ENCODE measurements at regions not wholly inside any gene's neighbourhood (a gene's known extent, or its start where the extent isn't known, plus 50 kb on each side); places are given as distances from the start of the nearest gene placed in this dataset.

DNA sequence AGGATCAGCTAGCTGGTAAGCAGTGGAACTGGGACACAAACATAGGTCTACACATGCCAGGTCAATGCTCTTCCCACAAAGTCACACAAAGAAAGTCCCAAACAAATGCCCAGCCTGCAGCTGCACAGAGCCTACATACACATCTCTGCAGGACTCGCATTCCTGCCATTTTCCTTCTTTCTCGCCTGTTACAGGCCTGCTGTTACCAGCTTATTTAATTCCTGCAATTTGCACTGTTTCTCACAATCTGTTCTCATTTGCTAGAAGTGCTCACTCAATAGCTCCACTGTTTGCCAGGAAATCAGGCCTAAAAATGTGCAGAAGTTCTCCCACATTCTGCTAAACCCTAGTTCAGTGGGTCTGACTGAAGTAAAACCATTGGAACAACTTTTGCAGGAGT, 362.6 kb upstream of the C1orf87 start:
- Mint-ChIP-seq H3K4me3 (no peak overlapping the region), H3K27ac (no peak overlapping the region), H3K9me3 (peaks cover 39% of the 10 kb centered on the region), H3K36me3 (ENCODE audit: low read depth) (no peaks in the 10 kb centered on the region), H3K4me1 (ENCODE audit: low read depth) (no peaks in the 10 kb centered on the region), H3K27me3 (no peaks in the 10 kb centered on the region)
- intact Hi-C loops (cut with micrococcal nuclease): no loop called here

DNA sequence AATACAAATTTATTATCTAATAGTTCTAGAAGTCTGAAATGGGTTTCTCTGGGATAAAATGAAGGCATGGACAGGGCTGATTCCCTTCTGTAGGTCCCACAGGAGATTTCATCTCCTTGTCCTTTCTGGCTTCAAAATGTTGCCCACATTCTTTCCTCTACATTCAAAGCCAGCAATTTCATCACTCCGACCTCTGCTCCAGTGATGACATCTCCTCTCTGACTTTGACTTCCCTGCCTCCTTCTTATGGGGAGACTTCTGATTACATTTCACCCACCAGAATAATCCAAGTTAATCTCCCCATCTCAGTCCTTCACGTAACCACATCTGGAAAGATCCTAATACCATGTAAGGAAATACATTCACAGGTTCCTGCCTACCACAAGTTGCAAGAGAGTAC, 358.0 kb upstream of the C1orf87 start:
- no peaks in the 10 kb centered on the region for H3K27me3 Mint-ChIP-seq
- no peak overlapping the region for H3K4me3 Mint-ChIP-seq
- intact Hi-C loops (cut with micrococcal nuclease): no loop called here

DNA sequence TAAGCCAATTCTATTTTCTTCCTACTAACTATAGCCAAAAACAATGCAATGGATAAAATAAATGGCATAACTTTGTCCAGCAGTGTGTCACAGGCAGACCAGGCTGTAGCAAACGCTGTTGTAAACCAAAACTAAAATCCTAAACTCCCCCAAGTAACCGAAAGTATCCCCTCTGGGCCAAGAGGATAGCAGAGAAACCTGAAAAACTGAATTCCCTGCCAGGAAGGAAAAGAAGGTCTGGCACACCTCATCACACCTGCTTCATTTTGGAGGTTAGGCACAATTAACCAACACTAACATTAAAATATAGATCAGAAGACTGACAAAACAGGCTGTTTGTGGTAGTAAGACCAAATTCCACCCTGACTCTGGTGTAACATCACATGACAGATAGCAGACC, 356.8 kb upstream of the C1orf87 start:
- H3K4me3 Mint-ChIP-seq: no peak overlapping the region
- no peaks in the 10 kb centered on the region for H3K36me3 Mint-ChIP-seq (ENCODE audit: low read depth)
- no peaks in the 10 kb centered on the region for H3K4me1 Mint-ChIP-seq (ENCODE audit: low read depth)
- no peaks in the 10 kb centered on the region for H3K27me3 Mint-ChIP-seq
- H3K27ac Mint-ChIP-seq: no peak overlapping the region
- intact Hi-C loops (cut with micrococcal nuclease): no loop called here
- peaks cover 18% of the 10 kb centered on the region for H3K9me3 Mint-ChIP-seq

More for the DNA sequence above, 358.0 kb upstream of the C1orf87 start:
- no peaks in the 10 kb centered on the region for H3K4me1 Mint-ChIP-seq (ENCODE audit: low read depth)
- no peak overlapping the region for H3K27ac Mint-ChIP-seq
- no peaks in the 10 kb centered on the region for H3K36me3 Mint-ChIP-seq (ENCODE audit: low read depth)
- H3K9me3 Mint-ChIP-seq: peaks cover 30% of the 10 kb centered on the region

DNA sequence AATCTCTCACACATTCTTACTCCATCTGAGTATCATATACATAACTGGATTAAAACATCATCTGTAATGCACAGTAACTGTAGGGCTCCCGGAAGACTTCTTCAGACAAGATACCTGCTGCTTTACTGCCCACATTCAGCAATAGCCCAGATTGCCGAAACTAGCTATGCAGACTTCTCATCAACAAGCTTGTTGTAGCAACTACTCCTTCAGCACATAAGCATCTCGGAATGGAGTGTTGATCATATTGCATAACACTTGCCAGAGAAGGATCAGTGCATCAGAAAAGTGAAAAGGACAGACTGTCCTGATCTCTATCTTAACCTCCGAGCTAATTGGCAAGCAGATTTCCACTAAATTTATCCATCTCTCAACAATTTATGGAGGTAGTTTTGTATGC, 354.6 kb upstream of the C1orf87 start:
- Mint-ChIP-seq H3K4me3 (no peak overlapping the region), H3K27me3 (no peaks in the 10 kb centered on the region), H3K4me1 (ENCODE audit: low read depth) (no peaks in the 10 kb centered on the region), H3K27ac (no peak overlapping the region), H3K36me3 (ENCODE audit: low read depth) (no peaks in the 10 kb centered on the region), H3K9me3 (no peaks in the 10 kb centered on the region)
- intact Hi-C loops (cut with micrococcal nuclease): no loop called here

DNA sequence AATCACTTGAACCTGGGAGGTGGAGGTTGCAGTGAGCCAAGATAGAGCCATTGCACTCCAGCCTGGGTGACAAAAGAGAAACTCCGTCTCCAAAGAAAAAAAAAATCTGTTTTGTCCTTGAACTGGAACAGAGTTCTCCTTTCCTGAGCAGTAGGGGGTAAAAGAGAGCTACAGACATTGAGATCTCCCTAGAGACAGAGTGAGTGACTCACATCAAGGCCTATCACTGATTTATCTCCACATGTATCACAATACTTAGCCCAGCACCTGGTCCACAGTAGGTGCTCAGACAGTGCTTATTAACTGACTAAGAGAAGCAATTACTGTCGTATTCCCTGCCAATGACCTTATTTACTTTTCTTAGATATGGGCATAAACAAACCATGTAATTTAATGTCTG, 354.1 kb upstream of the C1orf87 start:
- intact Hi-C loops (cut with micrococcal nuclease): no loop called here
- no peaks in the 10 kb centered on the region for H3K9me3 Mint-ChIP-seq
- H3K36me3 Mint-ChIP-seq (ENCODE audit: low read depth): no peaks in the 10 kb centered on the region
- no peaks in the 10 kb centered on the region for H3K4me1 Mint-ChIP-seq (ENCODE audit: low read depth)
- H3K27me3 Mint-ChIP-seq: no peaks in the 10 kb centered on the region
- no peak overlapping the region for H3K4me3 Mint-ChIP-seq
- H3K27ac Mint-ChIP-seq: no peak overlapping the region

DNA sequence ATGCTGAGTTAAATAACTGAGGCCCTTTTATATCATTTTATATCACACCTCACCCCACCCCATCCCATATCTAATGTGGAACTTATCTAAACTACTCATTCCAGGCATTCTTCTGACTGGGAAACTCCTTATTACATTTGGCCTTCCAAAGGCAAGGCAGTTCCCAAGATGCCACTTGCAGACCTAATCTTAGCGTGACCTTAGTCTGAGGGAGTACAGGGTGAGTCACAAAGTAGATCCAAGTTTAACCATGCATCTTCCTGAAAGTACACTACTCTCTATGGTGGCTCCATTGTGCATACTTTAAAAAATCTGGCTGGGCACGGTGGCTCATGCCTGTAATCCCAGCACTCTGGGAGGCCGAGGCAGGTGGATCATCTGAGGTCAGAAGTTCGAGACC, 353.6 kb upstream of the C1orf87 start:
- Mint-ChIP-seq H3K36me3 (ENCODE audit: low read depth) (no peaks in the 10 kb centered on the region), H3K9me3 (no peaks in the 10 kb centered on the region), H3K4me3 (no peak overlapping the region), H3K4me1 (ENCODE audit: low read depth) (no peaks in the 10 kb centered on the region), H3K27ac (no peak overlapping the region), H3K27me3 (no peaks in the 10 kb centered on the region)
- intact Hi-C loops (cut with micrococcal nuclease): no loop called here

DNA sequence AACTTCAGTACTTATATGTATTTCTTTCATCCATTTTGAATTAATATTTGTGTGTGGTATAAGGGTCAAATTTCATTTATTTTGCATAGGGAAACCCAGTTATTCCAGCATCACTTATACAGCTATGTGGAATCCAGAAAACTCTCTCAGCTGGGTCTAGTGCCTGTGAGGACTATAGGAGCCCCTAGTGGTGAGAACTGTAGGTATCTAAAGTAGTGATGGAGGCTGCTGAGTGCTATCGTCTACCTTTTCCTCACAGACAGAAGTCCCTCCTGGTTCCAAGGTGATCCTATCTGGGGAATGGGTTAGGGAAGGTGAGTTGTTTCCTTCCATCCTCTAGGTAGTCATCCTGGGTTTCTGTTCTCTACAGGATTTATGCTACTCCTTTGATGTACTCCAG, 352.0 kb upstream of the C1orf87 start:
- H3K9me3 Mint-ChIP-seq: no peaks in the 10 kb centered on the region
- H3K27ac Mint-ChIP-seq: no peak overlapping the region
- intact Hi-C loops (cut with micrococcal nuclease): no loop called here
- H3K4me1 Mint-ChIP-seq (ENCODE audit: low read depth): no peaks in the 10 kb centered on the region
- H3K36me3 Mint-ChIP-seq (ENCODE audit: low read depth): no peaks in the 10 kb centered on the region
- no peak overlapping the region for H3K4me3 Mint-ChIP-seq
- H3K27me3 Mint-ChIP-seq: no peaks in the 10 kb centered on the region

DNA sequence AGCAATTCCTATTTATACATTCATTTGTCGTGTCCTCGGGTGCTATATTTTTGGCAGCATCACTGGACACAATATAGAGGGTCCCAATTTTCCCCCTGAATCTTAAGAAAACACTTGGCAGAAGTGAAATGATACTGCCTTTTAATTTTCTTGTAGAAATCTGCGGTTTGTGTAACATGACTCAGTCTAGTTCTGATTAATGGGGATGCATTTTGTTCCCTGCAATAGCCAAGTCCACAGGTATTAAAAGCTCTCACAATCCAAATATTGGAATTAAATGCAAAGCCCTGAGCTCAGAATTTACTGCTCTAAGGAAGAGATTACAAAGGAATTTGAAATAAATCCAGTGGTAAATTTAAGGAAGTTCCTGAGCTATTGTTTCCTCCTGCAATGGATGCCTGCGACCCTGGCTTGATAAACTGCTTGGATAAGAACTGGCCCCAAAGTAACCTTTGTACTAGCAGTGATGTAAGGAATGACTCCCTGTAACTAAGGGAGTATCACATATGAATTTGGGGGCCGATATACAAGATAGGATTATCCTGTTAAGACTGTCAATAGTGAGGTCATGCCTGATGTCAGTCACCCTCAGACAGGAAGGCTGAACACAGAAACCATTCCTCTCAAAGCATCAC, 349.7 kb upstream of the C1orf87 start:
- no peak overlapping the region for H3K4me3 Mint-ChIP-seq
- H3K9me3 Mint-ChIP-seq: no peaks in the 10 kb centered on the region
- no peaks in the 10 kb centered on the region for H3K4me1 Mint-ChIP-seq (ENCODE audit: low read depth)
- H3K27me3 Mint-ChIP-seq: no peaks in the 10 kb centered on the region
- no peak overlapping the region for H3K27ac Mint-ChIP-seq
- no peaks in the 10 kb centered on the region for H3K36me3 Mint-ChIP-seq (ENCODE audit: low read depth)
- intact Hi-C loops (cut with micrococcal nuclease): no loop called here

DNA sequence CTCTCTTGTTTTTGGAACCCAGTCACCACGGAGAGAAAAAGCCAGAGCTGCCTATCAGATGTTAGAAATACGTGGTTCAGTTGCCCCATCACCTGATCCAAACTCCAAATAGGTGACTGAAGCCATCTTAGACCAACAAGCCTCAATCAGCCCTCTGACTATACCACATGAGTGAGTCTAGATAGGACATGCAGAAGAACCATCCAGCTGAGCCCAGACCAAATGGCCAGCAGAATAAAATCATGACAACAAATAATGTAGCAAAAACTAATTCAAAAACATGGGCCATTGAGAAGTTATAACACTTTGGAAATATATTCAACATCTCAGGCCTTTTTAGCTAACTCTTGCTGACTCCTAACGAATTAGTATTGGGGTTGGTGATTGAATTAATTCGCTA, 348.4 kb upstream of the C1orf87 start:
- no peaks in the 10 kb centered on the region for H3K27me3 Mint-ChIP-seq

DNA sequence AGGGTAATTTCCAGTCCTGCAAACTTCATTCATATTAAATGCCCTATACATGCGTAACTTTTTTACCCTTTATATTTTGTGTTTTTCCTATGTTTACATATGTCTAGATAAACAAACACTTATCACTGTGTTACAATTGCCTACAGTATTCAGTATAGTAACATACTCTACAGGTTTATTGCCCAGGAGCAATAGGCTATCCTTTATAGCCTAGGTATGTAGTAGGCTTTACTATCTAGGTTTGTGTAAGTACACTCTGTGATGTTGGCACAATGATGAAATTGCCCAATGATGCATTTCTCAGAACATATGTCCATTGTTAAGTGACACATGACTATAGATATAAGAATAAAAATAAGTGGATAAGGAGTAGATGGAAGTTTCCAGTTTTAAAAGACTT, 345.5 kb upstream of the C1orf87 start:
- intact Hi-C loops (cut with micrococcal nuclease): no loop called here
- H3K27ac Mint-ChIP-seq: no peak overlapping the region
- H3K9me3 Mint-ChIP-seq: no peaks in the 10 kb centered on the region
- no peaks in the 10 kb centered on the region for H3K4me1 Mint-ChIP-seq (ENCODE audit: low read depth)
- no peaks in the 10 kb centered on the region for H3K27me3 Mint-ChIP-seq
- no peak overlapping the region for H3K4me3 Mint-ChIP-seq
- H3K36me3 Mint-ChIP-seq (ENCODE audit: low read depth): no peaks in the 10 kb centered on the region

More for the DNA sequence above, 348.4 kb upstream of the C1orf87 start:
- Mint-ChIP-seq H3K27ac (no peak overlapping the region), H3K4me1 (ENCODE audit: low read depth) (no peaks in the 10 kb centered on the region), H3K36me3 (ENCODE audit: low read depth) (no peaks in the 10 kb centered on the region), H3K4me3 (no peak overlapping the region), H3K9me3 (no peaks in the 10 kb centered on the region)
- intact Hi-C loops (cut with micrococcal nuclease): no loop called here

DNA sequence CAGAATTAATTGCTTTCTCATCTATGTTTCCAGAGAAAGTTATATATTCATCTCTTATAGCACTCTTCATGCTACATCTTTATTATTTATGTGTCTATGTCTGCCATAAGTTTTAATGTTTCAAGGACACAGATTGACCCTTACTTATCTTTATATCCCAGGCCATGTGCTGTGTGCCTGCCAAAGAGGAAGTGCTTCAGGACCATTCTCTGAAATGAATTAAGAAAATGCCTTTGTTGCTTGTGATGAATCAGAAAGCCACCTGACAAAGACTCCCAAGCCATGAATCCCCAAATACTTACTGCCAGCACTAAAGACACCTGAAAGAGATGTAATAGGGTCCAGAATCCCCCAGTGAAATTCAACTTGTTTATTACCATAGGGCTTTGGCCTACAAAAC, 342.1 kb upstream of the C1orf87 start:
- Mint-ChIP-seq H3K4me1 (ENCODE audit: low read depth) (no peaks in the 10 kb centered on the region), H3K9me3 (no peaks in the 10 kb centered on the region), H3K4me3 (no peak overlapping the region), H3K27me3 (no peaks in the 10 kb centered on the region), H3K36me3 (ENCODE audit: low read depth) (no peaks in the 10 kb centered on the region), H3K27ac (no peak overlapping the region)
- intact Hi-C loops (cut with micrococcal nuclease): no loop called here

DNA sequence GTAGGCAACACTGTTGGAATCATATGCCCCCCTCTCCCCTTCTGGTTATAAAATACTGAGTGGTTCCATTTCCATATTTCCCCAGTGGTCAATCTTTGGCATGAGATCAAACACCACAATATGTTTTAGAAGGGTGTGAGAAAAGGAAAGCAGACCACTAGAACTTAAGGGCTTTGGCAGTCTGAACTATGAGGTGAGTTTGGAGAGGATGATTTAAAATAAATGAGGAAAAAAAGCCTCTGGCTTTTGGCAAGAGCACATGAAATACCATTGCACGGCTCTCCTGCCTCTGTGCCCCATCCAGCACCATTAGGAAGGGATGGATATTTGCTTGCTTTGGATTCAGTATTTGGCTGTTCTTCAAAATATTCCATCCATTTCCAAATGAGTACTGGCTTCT, 339.5 kb upstream of the C1orf87 start:
- Mint-ChIP-seq H3K36me3 (ENCODE audit: low read depth) (no peaks in the 10 kb centered on the region), H3K27ac (no peak overlapping the region), H3K27me3 (no peaks in the 10 kb centered on the region), H3K4me1 (ENCODE audit: low read depth) (no peaks in the 10 kb centered on the region), H3K4me3 (no peak overlapping the region), H3K9me3 (no peaks in the 10 kb centered on the region)
- intact Hi-C loops (cut with micrococcal nuclease): no loop called here

DNA sequence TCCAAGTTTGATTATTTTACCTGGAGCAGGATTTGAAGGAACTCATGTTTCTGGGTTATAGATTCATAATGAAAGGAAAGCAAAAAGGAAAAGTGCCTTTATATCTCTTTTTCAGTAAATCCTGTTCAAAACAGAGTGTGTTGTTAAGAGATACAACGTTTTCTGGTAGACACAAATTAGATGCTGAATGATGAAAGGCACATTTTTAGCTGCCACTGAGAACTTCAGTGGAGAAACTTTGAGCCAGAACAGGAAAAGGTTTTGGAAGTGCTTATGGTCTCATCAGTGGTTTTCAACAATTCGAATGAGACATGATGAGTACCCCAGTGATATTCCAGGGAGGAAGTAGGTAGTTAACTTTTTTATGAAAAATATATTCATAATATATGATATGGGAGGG, 338.0 kb upstream of the C1orf87 start:
- Mint-ChIP-seq H3K4me1 (ENCODE audit: low read depth) (no peaks in the 10 kb centered on the region), H3K4me3 (no peak overlapping the region), H3K27ac (no peak overlapping the region), H3K27me3 (no peaks in the 10 kb centered on the region), H3K36me3 (ENCODE audit: low read depth) (no peaks in the 10 kb centered on the region), H3K9me3 (no peaks in the 10 kb centered on the region)
- intact Hi-C loops (cut with micrococcal nuclease): no loop called here

DNA sequence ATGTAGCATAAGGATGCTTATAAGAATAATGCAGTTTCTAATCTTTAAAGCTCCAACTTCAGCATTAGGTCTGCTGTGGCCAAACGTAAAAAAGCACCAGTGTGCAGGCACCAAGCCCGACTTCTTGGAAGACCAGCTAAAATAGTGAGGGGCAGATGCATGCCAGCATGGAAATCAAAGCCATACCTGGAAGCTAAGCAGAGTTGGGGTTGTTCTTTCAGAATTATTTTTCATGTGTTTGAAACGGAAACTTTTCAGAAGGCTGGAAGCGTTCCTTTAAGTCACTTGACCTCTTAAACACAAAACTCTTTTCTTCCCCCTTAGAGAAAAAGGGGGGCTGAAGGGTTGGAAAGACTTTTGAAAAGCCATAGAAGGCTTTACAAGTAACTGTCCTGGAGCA, 329.2 kb upstream of the C1orf87 start:
- no peaks in the 10 kb centered on the region for H3K4me1 Mint-ChIP-seq (ENCODE audit: low read depth)
- intact Hi-C loops (cut with micrococcal nuclease): no loop called here

DNA sequence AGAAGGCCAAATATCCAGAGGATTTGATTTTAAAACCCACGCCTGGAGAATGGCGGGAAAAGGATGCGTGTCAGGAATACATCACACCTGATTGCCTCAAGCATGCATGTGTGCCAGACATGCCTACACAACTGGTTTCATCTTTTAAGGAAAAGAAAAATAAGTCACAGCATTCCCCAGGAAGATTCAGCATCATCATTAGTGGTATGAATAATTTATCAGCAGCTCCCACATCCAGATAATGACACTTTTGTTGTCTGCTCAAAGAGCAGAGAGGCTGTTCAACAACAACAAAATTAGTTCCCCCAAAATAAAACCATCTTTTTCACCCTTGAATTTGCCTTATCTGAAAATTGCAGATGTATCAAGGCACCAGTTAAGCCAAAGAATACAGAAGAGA, 328.6 kb upstream of the C1orf87 start:
- Mint-ChIP-seq H3K9me3 (no peaks in the 10 kb centered on the region), H3K36me3 (ENCODE audit: low read depth) (no peaks in the 10 kb centered on the region), H3K4me1 (ENCODE audit: low read depth) (no peaks in the 10 kb centered on the region), H3K4me3 (no peak overlapping the region), H3K27me3 (no peaks in the 10 kb centered on the region), H3K27ac (no peak overlapping the region)
- intact Hi-C loops (cut with micrococcal nuclease): no loop called here

More for the DNA sequence above, 329.2 kb upstream of the C1orf87 start:
- H3K36me3 Mint-ChIP-seq (ENCODE audit: low read depth): no peaks in the 10 kb centered on the region
- H3K9me3 Mint-ChIP-seq: no peaks in the 10 kb centered on the region
- H3K27ac Mint-ChIP-seq: no peak overlapping the region
- H3K27me3 Mint-ChIP-seq: no peaks in the 10 kb centered on the region
- no peak overlapping the region for H3K4me3 Mint-ChIP-seq
